Activated naive CD8-positive, alpha-beta T cell treated with anti-CD3 and anti-CD28 coated beads, Interleukin-2, amount 10 ng/mL, durations not matched to agents 7 days and 5 days (primary cell): ENCODE measurements at regions not wholly inside any gene's neighbourhood (a gene's known extent, or its start where the extent isn't known, plus 50 kb on each side); places are given as distances from the start of the nearest gene placed in this dataset.
"Not testable (repeated sequence)": the region's sequence is repeated elsewhere in the genome, so short reads cannot be mapped to it uniquely, and the experiment has no call there.

ENCODE experiments used
- ATAC-seq: fragments of 150-1000 bp; cut with Tn5 transposase; one replicate; pipeline ENCODE4 v1.10.0; 2021; ENCODE audit warnings: low read depth, moderate library complexity
- POLR2A ChIA-PET: fragments of 350-600 bp; sonication (Branson Sonifier 250); formaldehyde crosslinking; loops from one replicate; lab custom pipeline; 2021; ENCODE audit warnings: antibody characterized with exemption; lab: Charles Lee
- DNase-seq: peaks from one replicate; pipeline ENCODE4 v3.0.0; 2021
- H3K27ac Mint-ChIP-seq: one replicate; pipeline ENCODE4 v1.8.0; 2022; ENCODE audit warnings: mild to moderate bottlenecking, mixed read lengths
- H3K27me3 Mint-ChIP-seq: one replicate; pipeline ENCODE4 v1.8.0; 2022; ENCODE audit warnings: mild to moderate bottlenecking, moderate library complexity, mixed read lengths
- H3K36me3 Mint-ChIP-seq: one replicate; pipeline ENCODE4 v1.8.0; 2021; ENCODE audit warnings: mild to moderate bottlenecking, mixed read lengths
- H3K4me1 Mint-ChIP-seq: one replicate; pipeline ENCODE4 v1.8.0; 2021; ENCODE audit warnings: mixed read lengths
- H3K4me3 Mint-ChIP-seq: one replicate; pipeline ENCODE4 v1.8.0; 2022; ENCODE audit warnings: mild to moderate bottlenecking, moderate library complexity, mixed read lengths
- H3K9me3 Mint-ChIP-seq: one replicate; pipeline ENCODE4 v1.8.0; 2021; ENCODE audit warnings: mixed read lengths

DNA sequence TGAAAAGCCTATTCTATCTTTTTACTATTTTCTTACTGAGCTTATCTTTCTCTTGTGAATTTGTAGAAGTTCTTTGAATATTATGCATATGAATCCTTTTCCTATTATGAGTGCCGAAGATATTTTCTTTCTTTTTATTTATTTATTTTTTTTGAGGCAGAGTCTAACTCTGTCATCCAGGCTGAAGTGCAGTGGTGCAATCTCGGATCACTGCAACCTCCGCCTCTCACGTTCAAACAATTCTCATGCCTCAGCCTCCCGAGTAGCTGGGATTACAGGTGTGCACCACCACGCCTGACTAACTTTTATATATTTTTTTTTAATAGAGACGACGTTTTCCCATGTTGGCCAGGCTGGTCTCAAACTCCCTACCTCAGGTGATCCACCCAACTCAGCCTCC is 109.8 kb downstream of the RHOU start:
- POLR2A ChIA-PET: no interaction called here
- no peak overlapping the region for H3K4me3 Mint-ChIP-seq

DNA sequence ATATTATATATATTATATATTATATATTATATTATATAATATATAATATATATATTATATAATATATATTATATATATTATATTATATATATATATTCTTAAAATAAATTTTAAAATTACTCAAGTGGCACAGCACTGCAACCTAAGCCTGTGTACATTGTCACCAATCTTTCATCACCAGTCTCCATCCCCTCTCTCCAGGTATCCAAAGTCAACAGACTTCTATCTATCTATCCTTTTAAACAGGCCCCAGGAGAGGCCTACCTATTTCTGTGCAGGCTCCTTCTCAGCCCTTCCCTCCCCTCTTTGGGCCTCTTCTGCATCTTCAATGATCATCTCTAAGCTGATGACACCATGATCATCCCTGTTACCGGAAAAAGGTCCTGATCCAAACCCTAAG is 111.7 kb downstream of the RHOU start:
- POLR2A ChIA-PET: no interaction called here
- Mint-ChIP-seq H3K27ac (no peak overlapping the region), H3K27me3 (no peaks in the 10 kb centered on the region), H3K4me1 (peaks cover 6% of the 10 kb centered on the region), H3K4me3 (no peak overlapping the region), H3K36me3 (no peaks in the 10 kb centered on the region), H3K9me3 (peaks cover 4% of the 10 kb centered on the region)
- no peak for DNase-seq
- peak; percentile 33 for ATAC-seq

More for the DNA sequence above, 109.8 kb downstream of the RHOU start:
- Mint-ChIP-seq H3K27ac (no peak overlapping the region), H3K27me3 (peaks cover 2% of the 10 kb centered on the region), H3K9me3 (peaks cover 4% of the 10 kb centered on the region), H3K4me1 (peaks cover 7% of the 10 kb centered on the region), H3K36me3 (no peaks in the 10 kb centered on the region)
- ATAC-seq: no peak
- DNase-seq: no peak

DNA sequence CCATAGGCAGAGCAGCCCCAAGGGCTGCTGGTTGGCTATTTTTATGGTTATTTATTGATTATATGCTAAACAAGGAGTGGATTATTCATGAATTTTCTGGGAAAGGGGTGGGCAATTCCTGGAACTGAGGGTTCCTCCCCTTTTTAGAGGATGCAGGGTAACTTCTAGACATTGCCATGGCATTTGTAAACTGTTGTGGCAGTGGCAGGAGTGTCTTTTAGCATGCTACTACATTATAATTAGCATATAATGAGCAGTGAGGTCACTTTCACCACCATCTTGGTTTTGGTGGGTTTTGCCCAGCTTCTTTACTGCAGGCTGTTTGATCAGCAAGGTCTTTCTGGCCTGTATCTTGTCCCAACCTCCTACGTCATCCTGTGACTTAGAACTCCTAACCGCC is 112.2 kb downstream of the RHOU start:
- DNase-seq, H3K27ac Mint-ChIP-seq, H3K27me3 Mint-ChIP-seq, ATAC-seq, H3K4me1 Mint-ChIP-seq, H3K9me3 Mint-ChIP-seq, H3K4me3 Mint-ChIP-seq, H3K36me3 Mint-ChIP-seq, POLR2A ChIA-PET: not testable (repeated sequence)

DNA sequence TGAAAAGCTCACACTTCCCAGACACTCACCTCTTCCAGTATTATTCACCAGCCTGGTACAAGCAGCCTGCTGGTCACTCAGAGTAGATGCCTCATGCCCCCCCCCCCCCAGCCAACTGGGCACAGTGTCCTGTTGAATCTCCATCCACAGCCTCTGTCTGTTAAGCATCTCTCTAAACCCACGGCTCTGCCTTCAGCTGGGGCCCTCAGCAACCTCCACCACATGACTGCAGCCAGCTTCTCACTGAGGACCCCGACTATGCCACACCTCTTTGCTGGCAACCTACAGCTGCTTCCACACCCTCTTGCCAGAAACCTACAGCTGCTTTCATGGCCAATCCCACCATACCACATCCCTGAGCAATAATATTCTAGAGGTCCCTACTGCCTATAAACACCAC is 113.1 kb downstream of the RHOU start:
- ATAC-seq (no peak), DNase-seq (no peak)
- H3K9me3 Mint-ChIP-seq: no peaks in the 10 kb centered on the region
- POLR2A ChIA-PET: interaction anchor here (1.1 kb wide), 1 partner anchor 80 kb away, joined by 3 read pairs; no protein-coding TSS in a partner anchor
- no peak overlapping the region for H3K27ac Mint-ChIP-seq
- no peaks in the 10 kb centered on the region for H3K27me3 Mint-ChIP-seq
- no peak overlapping the region for H3K4me3 Mint-ChIP-seq
- H3K36me3 Mint-ChIP-seq: no peaks in the 10 kb centered on the region
- H3K4me1 Mint-ChIP-seq: peaks cover 7% of the 10 kb centered on the region

DNA sequence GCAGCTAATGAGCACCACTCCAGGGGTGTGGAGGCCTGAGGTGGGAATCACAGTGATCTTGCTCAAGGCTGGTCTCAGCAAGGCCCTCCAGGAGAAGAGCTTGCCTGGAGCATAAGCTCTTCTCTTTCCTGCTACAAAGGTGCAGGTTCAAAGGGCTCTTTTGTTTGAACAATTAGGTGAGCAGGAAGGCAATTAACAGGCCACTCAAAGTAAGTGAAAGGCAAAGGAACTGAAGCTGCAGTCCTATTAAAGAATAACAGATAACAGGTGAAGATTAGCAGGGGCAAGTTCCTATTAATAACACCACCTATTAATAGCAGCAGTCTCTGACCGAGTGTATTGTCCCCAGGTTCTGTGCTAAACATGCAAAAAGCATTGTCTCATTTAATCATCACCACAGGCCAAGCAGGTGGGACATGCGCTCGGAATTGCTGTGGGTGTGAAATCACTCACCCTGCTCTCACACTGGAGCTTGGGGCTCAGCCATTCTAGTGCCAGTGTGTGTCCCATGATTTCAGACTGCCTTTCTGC is 113.8 kb downstream of the RHOU start:
- no peaks in the 10 kb centered on the region for H3K9me3 Mint-ChIP-seq
- POLR2A ChIA-PET: interaction anchor here (1.1 to 1.2 kb wide), 2 partner anchors 11 to 79 kb away, joined by 3 read pairs; no protein-coding TSS in a partner anchor
- no peak overlapping the region for H3K4me3 Mint-ChIP-seq
- no peak overlapping the region for H3K27ac Mint-ChIP-seq
- no peak for DNase-seq
- ATAC-seq: no peak
- H3K36me3 Mint-ChIP-seq: no peaks in the 10 kb centered on the region
- no peaks in the 10 kb centered on the region for H3K27me3 Mint-ChIP-seq
- H3K4me1 Mint-ChIP-seq: peaks cover 7% of the 10 kb centered on the region

DNA sequence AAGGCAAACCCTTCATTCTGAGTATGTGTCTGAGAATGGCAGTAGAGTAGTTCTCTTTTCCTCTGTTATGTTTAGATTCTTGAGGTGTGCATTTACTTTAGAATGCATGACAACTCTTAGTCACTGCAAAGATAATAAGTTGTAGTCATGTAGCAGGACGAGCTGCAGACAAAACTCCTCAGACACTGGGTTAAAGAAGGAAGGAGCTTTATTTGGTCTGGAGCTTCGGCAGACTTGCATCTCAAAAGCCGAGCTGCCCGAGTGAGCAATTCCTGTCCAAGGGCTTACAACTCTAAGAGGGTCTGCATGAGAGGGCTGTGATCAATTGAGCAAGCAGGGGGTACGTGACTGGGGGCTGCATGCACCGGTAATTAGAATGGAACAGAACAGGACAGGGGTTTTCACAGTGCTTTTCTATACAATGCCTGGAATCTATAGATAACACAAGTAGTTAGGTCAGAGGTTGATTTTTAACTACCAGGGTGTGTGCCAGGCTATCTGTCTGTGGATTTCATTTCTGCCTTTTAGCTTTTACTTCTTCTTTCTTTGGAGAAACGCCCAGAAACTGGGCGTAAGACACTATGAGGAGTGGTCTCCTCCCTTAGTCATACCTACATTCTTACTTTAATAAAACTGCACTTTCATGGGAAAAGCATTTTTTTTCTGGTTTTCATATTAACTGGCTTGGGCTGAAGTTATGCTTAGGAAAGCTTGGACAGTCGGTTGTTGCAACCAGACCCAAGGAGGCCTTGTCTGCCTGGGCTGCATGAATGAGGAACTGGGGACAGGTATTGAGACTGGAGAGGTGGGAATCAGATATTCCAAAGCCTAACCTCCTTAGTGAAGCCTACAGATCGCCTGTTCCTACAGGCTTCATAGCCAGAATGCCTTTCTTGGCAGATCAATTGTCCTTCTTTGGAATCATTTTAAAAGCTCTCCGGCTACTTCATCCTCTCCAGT is 115.1 kb downstream of the RHOU start:
- Mint-ChIP-seq H3K4me1 (peaks cover 7% of the 10 kb centered on the region), H3K4me3 (no peak overlapping the region), H3K27me3 (peaks cover 2% of the 10 kb centered on the region), H3K27ac (no peak overlapping the region), H3K9me3 (no peaks in the 10 kb centered on the region), H3K36me3 (no peaks in the 10 kb centered on the region)
- POLR2A ChIA-PET: interaction anchor here (1.2 kb wide), 1 partner anchor 13 kb away, joined by 3 read pairs; no protein-coding TSS in a partner anchor
- ATAC-seq (no peak), DNase-seq (no peak)

DNA sequence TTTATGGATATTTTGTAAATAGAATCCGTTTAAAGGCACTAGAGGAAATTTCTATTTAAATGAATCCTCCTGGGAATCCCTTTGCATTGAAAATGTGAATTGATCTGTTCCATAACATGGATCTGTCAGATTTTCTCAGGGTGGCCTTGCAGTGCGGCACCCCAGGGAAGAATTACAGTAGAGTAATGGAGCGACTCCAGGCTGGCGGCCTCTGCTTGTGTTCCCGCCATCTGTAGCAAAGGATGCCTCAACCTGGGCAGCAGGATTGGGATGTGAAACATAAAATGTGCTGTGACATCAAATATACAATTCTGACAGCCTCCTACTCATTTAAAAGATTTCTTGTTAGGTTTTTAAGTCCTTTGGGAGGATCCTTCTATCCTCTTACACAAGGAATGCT is 115.9 kb downstream of the RHOU start:
- Mint-ChIP-seq H3K4me1 (peaks cover 7% of the 10 kb centered on the region), H3K36me3 (no peaks in the 10 kb centered on the region), H3K4me3 (no peak overlapping the region), H3K27me3 (peaks cover 7% of the 10 kb centered on the region), H3K27ac (no peak overlapping the region), H3K9me3 (peaks cover 2% of the 10 kb centered on the region)
- DNase-seq (no peak), ATAC-seq (no peak)
- POLR2A ChIA-PET: no interaction called here

DNA sequence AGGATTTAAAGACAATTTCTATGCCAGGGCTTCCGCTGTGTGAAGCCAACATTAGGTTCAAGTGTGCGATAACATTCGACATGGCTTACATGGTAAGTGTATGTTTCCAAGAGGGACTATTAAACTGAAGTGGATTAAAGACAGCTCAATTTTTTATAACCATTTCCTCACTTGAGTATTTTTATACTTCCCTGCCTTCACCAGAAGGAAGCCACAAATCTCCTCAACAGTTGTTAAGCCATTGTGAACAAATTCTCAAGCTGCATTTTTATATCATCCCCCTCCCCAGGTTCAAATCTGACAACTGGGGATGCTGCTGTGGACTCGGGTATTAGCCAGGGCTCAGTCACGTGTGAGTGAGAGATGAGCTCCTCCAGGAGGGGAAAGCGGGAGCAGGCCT is 116.3 kb downstream of the RHOU start:
- POLR2A ChIA-PET: no interaction called here
- H3K9me3 Mint-ChIP-seq: peaks cover 2% of the 10 kb centered on the region
- no peak overlapping the region for H3K4me3 Mint-ChIP-seq
- no peaks in the 10 kb centered on the region for H3K36me3 Mint-ChIP-seq
- H3K27ac Mint-ChIP-seq: no peak overlapping the region
- DNase-seq: no peak
- peaks cover 7% of the 10 kb centered on the region for H3K4me1 Mint-ChIP-seq
- H3K27me3 Mint-ChIP-seq: peaks cover 10% of the 10 kb centered on the region
- ATAC-seq: no peak

DNA sequence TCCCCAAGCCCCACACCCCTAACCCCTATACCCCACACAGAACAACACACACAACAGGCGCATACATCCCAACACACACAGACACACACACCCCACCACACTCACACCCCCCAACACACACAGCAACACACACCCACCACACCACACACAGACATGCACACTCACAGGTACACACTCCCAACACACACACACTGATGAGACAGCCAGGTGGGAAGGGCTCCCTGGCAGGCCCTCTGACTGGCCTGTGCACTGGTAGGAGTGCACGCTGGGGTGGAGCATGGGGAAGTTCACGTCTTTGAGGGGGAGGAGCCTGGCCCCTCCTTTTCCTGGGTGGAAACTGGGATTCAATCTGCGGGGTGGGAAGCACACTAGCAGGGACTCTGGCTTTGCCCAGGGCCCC is 116.7 kb downstream of the RHOU start:
- Mint-ChIP-seq H3K9me3 (peaks cover 2% of the 10 kb centered on the region), H3K4me1 (peaks cover 7% of the 10 kb centered on the region)

DNA sequence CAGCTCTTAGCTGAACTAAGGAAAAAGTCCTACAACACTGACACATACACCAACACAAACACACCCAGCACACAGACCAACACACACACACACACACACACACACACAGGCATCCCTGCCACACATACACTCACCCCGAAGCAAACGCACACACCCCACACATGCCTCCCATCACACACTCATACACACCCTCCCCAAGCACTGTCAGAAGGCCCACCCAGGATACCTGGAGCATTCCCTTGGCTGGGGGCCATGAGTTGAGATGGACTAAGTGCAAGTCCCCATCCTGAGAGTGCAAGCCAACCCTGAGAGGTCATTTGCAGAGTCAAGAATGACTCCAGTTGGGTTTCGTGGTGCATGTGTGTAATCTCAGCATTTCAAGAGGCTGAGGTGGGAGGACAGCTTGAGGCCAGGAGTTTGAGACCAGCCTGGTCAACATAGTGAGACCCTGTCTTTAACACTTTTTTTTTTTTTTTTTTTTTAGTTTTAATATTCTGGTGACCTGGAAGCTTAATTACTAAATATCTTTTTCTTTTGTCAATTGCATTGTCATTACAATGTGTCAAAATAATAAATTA is 117.3 kb downstream of the RHOU start:
- H3K9me3 Mint-ChIP-seq: peaks cover 2% of the 10 kb centered on the region
- DNase-seq: no peak
- H3K27ac Mint-ChIP-seq: no peak overlapping the region

More for the DNA sequence above, 116.7 kb downstream of the RHOU start:
- Mint-ChIP-seq H3K4me3 (no peak overlapping the region), H3K27me3 (peaks cover 12% of the 10 kb centered on the region), H3K36me3 (no peaks in the 10 kb centered on the region), H3K27ac (no peak overlapping the region)
- no peak for DNase-seq
- no peak for ATAC-seq
- POLR2A ChIA-PET: no interaction called here

DNA sequence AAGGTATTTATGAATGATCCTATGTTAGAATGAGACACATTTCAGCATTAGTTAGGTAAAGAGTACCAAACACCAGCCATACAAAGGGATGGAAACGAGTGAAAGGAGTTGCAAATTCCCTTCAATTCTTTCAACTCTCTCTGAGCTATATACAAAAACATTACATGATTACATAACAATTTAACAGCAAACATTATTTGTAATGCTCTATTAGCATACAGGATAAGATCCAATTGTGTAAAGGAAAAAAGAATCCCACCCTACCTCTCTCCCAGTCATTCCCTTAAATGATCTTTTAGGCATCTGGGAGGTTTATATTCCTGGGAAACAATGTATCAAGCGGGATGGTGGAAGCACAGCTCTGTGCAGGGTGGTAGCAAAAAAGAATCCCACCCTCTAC is 117.9 kb downstream of the RHOU start:
- Mint-ChIP-seq H3K9me3 (peaks cover 2% of the 10 kb centered on the region), H3K4me1 (peaks cover 5% of the 10 kb centered on the region), H3K27ac (no peak overlapping the region), H3K27me3 (peaks cover 16% of the 10 kb centered on the region), H3K4me3 (no peak overlapping the region), H3K36me3 (no peaks in the 10 kb centered on the region)
- DNase-seq (no peak), ATAC-seq (no peak)
- POLR2A ChIA-PET: no interaction called here

More for the DNA sequence above, 117.3 kb downstream of the RHOU start:
- POLR2A ChIA-PET: no interaction called here
- peaks cover 5% of the 10 kb centered on the region for H3K4me1 Mint-ChIP-seq
- no peak overlapping the region for H3K4me3 Mint-ChIP-seq
- ATAC-seq: no peak
- peaks cover 12% of the 10 kb centered on the region for H3K27me3 Mint-ChIP-seq
- no peaks in the 10 kb centered on the region for H3K36me3 Mint-ChIP-seq

DNA sequence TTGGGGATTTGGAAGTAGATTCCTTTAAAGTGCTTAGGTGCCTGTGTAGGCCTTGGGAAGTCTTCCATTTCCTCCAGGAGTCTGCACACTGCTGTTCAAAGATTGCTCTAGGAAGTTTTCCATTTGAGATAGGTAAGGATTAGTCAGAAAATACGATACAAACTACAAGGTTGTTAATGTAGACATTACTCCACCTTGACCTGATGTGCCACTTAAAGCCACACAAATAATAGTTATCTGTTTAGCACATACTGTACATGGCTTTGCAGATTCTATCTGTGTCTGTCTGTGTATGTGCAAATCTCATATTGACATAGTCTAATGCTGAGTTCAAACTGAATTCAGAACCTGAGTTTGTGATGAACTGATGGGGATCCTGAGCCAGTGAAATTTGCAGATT is 118.4 kb downstream of the RHOU start:
- Mint-ChIP-seq H3K27me3 (peaks cover 20% of the 10 kb centered on the region), H3K4me3 (no peak overlapping the region), H3K4me1 (peaks cover 2% of the 10 kb centered on the region), H3K27ac (no peak overlapping the region), H3K36me3 (no peaks in the 10 kb centered on the region), H3K9me3 (peaks cover 2% of the 10 kb centered on the region)
- no peak for DNase-seq
- ATAC-seq: no peak
- POLR2A ChIA-PET: no interaction called here

DNA sequence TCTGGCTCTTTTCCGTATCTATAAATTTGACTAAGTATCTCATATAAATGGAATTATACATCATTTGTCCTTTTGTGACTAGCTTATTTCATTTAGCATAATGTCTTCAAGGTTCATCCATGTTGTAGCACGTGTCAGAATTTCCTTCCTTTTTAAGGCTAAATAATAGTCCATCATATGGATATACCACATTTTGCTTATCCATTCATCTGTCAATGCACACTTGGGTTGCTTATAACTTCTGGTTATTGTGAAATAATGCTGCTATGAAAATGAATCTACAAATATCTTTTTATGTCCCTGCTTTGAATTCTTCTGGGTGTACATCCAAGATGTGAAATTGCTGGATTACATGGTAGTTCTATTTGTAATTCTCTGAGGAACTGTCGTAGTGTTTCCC is 119.6 kb downstream of the RHOU start:
- Mint-ChIP-seq H3K27me3 (peaks cover 22% of the 10 kb centered on the region), H3K4me3 (no peak overlapping the region), H3K27ac (no peak overlapping the region), H3K36me3 (peaks cover 2% of the 10 kb centered on the region), H3K9me3 (peaks cover 2% of the 10 kb centered on the region), H3K4me1 (peaks cover 4% of the 10 kb centered on the region)
- POLR2A ChIA-PET: no interaction called here
- no peak for DNase-seq
- no peak for ATAC-seq
